ENCODE measurements at regions not wholly inside any gene's neighbourhood (a gene's known extent, or its start where the extent isn't known, plus 50 kb on each side); places are given as distances from the start of the nearest gene placed in this dataset.

GRCh38 chr20:7214081-7214740 is 446.7 kb downstream of the BMP2 start:
- no peak for TF ChIP-seq CTCF (IDR thresholded peaks at IDR 0.05)
- DNase-seq = no peak
- no peaks in the 10 kb centered on the region for H3K9me3 ChIP-seq
- intact Hi-C loops (cut with DNase I; ENCODE audit: low total_unique reads) = no loop called here
- H3K27ac ChIP-seq = no peak overlapping the region
- H3K4me3 ChIP-seq = no peak overlapping the region
- H3K4me1 ChIP-seq = no peaks in the 10 kb centered on the region
- H3K27me3 ChIP-seq = no peaks in the 10 kb centered on the region
- H3K36me3 ChIP-seq = no peaks in the 10 kb centered on the region

GRCh38 chr20:7217606-7218005 is 450.1 kb downstream of the BMP2 start:
- H3K27me3 ChIP-seq = no peaks in the 10 kb centered on the region
- no peak overlapping the region for H3K4me3 ChIP-seq
- H3K36me3 ChIP-seq = no peaks in the 10 kb centered on the region
- no peaks in the 10 kb centered on the region for H3K9me3 ChIP-seq
- H3K27ac ChIP-seq = no peak overlapping the region
- DNase-seq = no peak
- intact Hi-C loops (cut with DNase I; ENCODE audit: low total_unique reads) = no loop called here
- no peaks in the 10 kb centered on the region for H3K4me1 ChIP-seq
- TF ChIP-seq CTCF (IDR thresholded peaks at IDR 0.05) = no peak

GRCh38 chr20:7220755-7221154 is 453.3 kb downstream of the BMP2 start:
- intact Hi-C loops (cut with DNase I; ENCODE audit: low total_unique reads) = no loop called here
- no peak for DNase-seq
- Histone ChIP-seq H3K36me3 (no peaks in the 10 kb centered on the region), H3K27ac (no peak overlapping the region), H3K4me3 (no peak overlapping the region), H3K4me1 (no peaks in the 10 kb centered on the region), H3K9me3 (no peaks in the 10 kb centered on the region), H3K27me3 (no peaks in the 10 kb centered on the region)
- TF ChIP-seq CTCF (IDR thresholded peaks at IDR 0.05) = no peak

GRCh38 chr20:7226156-7226555 is 458.7 kb downstream of the BMP2 start:
- Histone ChIP-seq H3K4me1 (no peaks in the 10 kb centered on the region), H3K4me3 (no peak overlapping the region), H3K9me3 (no peaks in the 10 kb centered on the region), H3K27ac (no peak overlapping the region), H3K36me3 (no peaks in the 10 kb centered on the region), H3K27me3 (no peaks in the 10 kb centered on the region)
- no peak for DNase-seq
- intact Hi-C loops (cut with DNase I; ENCODE audit: low total_unique reads) = no loop called here
- no peak for TF ChIP-seq CTCF (IDR thresholded peaks at IDR 0.05)

- Histone ChIP-seq H3K4me1 (no peaks in the 10 kb centered on the region), H3K27me3 (no peaks in the 10 kb centered on the region), H3K27ac (no peak overlapping the region), H3K4me3 (no peak overlapping the region), H3K9me3 (peaks cover 0 to 9% (median 0%) of the 10 kb centered on the region in 3 donors), H3K36me3 (no peaks in the 10 kb centered on the region)
- intact Hi-C loops (cut with DNase I; ENCODE audit: low total_unique reads) = no loop called here
- TF ChIP-seq CTCF (IDR thresholded peaks at IDR 0.05) = no peak
- no peak for DNase-seq
Observed at GRCh38 chr20:7231303-7231702, 463.8 kb downstream of the BMP2 start.

- Histone ChIP-seq H3K27ac (no peak overlapping the region), H3K4me1 (no peaks in the 10 kb centered on the region), H3K4me3 (no peak overlapping the region), H3K27me3 (no peaks in the 10 kb centered on the region), H3K36me3 (no peaks in the 10 kb centered on the region), H3K9me3 (peaks cover 0 to 9% (median 0%) of the 10 kb centered on the region in 3 donors)
- intact Hi-C loops (cut with DNase I; ENCODE audit: low total_unique reads) = no loop called here
- DNase-seq = no peak
- TF ChIP-seq CTCF (IDR thresholded peaks at IDR 0.05) = no peak
Observed at GRCh38 chr20:7232796-7233195, 465.3 kb downstream of the BMP2 start.

Data from tibial artery (tissue), 4 donors.